DND-41 (cell line): ENCODE measurements at regions not wholly inside any gene's neighbourhood (a gene's known extent, or its start where the extent isn't known, plus 50 kb on each side); places are given as distances from the start of the nearest gene placed in this dataset.

Source experiments
- CTCF ChIP-seq: IDR thresholded peaks from 2 replicates; pipeline ENCODE4 v1.5.1; 2012; ENCODE audit warnings: borderline replicate concordance, low read length, moderate library complexity, mild to moderate bottlenecking; ENCODE audit not compliant: poor library complexity, severe bottlenecking; ENCODE audit errors: extremely low read depth
- EZH2 ChIP-seq: IDR thresholded peaks from 3 replicates; pipeline ENCODE4 v1.6.1; 2012; ENCODE audit warnings: borderline replicate concordance, low read depth, mild to moderate bottlenecking, moderate library complexity, low read length, inconsistent platforms; ENCODE audit not compliant: severe bottlenecking

- TF ChIP-seq CTCF (peak; percentile 72), EZH2 (no peak)
These were observed 74.5 kb upstream of the LMO1 start for GRCh38 chr11:8338138-8338537.
